COLO668 (cell line): ENCODE measurements at regions not wholly inside any gene's neighbourhood (a gene's known extent, or its start where the extent isn't known, plus 50 kb on each side); places are given as distances from the start of the nearest gene placed in this dataset.

Experiments
- DNase-seq: peaks from one replicate; lab custom pipeline; 2025; ENCODE audit not compliant: unreplicated experiment; lab: John Stamatoyannopoulos, UW

DNA sequence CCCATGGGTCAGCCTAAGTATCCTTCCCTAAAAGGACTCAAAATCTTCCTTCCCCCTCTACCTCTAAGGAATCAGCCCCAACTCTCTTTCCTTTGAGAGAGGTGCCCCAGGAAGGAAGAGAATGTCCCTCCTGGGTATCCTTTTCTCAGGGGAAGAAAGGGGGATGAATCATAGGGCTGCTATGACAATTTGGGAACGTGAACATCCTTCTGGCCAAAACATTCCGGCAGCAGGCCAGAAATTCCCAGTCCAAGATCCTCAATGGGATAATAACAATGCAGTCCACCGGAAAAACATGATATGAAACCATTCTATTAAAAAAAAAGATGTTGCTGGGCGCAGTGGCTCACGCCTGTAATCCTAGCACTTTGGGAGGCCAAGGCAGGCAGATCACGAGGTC is 50.8 kb upstream of the CACNA2D3 start:
- no peak for DNase-seq

DNA sequence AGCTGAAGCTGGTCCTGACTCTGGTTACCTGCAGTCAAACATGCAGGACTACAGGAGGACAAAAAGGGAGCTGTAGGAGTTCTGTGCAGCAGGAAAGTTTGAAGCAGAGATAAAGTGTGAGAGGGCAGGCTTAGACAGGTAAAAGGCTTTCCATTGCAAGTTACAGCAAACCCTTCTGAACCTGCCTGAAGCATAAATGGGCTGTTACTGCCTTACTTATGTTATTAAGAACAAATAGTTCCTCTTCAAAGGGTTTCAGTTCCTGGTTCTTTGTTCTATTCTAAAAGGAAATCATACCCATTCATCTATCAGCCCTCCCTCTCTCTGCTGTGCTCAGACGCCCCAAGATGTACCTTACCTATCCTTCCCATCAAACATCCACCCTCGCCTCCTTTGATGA is 52.4 kb upstream of the CACNA2D3 start:
- DNase-seq, result no peak

DNA sequence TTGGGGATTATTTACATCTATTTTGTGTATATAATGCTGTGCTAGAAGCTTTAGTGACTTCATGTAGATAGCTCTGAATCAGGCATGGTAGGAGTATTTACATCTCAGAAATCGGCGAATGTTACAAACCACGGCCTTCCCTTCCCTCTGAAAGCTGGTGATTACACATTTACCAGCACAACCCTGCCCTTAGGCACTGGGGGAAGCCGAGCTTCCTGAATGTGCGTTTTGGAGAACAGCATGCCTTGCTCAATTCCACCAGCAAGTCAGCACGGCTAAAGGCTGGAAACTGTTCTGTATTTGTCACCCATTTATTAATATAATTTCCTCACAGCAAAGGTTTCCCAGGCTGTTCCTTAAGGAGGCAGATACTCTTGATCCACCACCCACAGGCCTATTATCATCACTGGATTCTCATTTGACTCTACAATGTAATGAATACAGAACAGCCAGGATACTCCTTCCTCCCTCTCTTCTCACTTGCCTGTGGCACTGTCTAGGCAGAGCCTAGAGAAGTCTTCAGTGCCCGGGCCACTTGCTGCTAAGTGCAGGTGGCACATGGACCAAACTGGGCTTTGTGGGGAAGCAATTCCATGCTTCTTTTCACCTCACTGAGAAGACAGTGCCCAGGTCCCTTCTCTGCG is 55.2 kb upstream of the CACNA2D3 start:
- DNase-seq, result no peak

DNA sequence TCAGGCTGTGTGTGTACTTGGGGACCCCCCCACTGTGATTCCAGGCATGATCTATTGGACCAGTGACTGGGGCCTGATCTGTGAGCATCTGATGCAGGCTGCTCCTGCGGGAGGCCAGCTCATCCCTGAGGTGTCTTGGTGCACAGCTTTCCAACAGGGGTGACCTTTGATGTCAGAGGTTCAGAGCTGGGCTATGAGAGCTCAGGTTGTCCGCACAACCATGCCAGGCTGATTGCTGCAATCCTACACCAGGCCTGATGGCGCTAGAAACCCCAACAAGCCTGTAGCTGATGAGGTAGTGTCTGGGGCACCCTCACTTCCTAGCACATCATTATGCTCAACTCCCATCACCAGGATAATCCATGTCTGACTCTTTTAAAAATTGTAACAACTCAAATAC is 56.1 kb upstream of the CACNA2D3 start:
- DNase-seq, result no peak

DNA sequence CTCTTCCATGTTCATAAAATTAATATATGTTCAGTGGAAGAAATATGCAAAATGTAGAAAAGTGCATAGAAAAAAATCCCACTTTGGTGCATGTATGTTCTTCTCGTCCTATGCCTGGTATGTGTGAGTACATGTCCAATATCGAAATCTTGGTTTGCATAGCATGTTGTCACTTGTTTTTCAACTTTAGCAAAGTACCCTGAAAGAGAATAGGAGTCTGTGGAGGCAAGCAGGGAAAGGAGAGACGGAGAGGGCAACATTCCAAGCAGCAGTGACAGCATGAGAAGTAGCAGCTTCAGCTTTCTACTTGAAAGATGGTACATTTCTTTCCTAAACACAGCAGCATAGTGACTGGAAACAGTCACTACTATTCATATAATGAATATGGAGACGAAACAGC is 56.8 kb upstream of the CACNA2D3 start:
- DNase-seq, result no peak

DNA sequence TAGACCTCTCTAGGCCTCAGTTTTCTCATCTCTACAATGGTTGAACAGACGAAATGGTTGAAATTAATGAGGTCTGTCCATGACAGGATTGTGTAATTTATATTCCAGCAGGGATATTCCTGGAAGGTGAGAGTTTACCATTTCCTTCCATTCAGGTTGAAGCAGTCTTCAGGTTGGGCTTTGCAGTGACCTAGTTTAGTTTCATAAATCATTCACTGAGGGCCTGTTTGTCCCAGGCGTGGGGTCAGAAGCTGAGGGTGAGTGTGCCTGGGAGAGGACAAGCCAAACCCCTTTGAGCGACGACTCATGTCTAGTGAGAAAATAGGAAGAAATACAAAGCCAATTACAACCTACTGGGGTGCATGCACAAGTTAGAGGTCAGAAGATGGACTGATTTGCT is 57.2 kb upstream of the CACNA2D3 start:
- DNase-seq, result no peak

DNA sequence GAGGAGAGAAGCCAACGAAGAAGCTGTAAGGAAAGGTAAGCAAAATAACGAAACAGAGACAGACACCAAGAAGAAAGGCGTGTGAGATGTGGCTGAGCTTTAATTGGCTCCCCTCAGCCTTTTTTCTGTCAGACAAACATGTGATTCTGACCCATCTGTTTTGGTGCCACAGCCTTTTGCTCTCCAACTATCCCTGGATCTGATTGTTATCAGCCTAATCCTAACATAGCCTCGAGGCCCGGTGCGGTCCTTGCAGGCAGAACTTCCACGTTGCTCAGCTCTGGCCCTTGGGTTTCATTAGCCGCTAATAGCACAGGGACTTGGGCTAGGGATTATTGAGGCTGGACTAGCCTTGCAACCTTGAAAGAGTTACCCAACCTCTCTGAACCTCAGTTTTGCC is 57.9 kb upstream of the CACNA2D3 start:
- no peak for DNase-seq

DNA sequence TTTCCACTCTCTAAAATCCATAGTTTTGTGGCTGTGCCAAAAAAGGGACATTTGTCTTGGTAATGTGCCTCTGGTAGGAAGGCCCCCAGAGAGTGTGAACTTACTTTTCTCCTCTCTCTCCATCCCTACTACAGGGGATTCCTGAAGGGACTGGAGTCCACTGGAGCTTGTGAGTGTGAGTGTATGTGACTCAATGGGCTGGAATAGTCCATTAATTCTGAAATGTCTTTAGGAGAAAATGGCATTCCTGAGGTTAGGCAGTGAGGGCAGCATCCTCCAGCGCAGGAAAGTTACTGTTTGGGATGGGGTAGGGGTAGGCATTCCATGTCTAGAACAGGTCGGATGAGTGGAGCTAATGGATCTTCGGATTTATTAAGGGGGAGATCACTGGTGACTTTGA is 59.8 kb upstream of the CACNA2D3 start:
- no peak for DNase-seq

DNA sequence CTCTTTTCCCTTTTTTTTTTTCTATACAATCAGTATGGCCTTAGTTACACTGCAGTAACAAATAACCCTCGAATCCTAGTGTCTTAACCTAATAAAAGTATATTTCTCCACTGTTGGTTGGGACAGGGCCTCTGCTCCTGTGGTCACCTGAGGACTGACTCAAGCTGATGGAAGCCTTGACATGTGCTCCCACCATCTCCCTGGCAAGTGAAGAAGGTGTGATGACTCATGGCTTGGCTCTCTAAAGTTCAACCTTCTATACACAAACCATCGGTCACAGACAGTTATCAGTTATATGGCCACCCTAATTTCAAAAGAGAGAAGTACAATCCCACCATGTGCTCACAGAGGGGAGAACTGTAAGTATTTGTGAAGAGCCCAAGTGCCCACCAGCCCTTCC is 65.8 kb upstream of the CACNA2D3 start:
- no peak for DNase-seq

DNA sequence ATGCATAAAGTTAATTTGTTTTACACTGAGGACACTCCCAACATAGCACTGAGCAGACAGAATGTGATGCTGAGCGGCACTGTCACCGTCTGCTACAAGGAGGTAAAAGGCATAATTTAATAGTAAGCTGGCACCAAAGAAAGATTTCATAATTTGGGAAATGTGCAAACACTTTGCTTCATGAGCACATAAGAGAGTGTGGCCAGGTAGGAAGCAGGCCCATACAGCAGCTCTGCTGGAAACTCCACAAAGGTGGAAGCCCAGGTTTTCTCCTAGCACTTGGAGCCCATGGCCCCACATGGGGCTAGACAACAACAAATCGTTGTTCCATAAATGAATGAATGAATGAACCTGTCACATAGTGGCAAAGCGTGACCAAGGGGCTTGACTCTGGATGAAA is 68.5 kb upstream of the CACNA2D3 start:
- no peak for DNase-seq

DNA sequence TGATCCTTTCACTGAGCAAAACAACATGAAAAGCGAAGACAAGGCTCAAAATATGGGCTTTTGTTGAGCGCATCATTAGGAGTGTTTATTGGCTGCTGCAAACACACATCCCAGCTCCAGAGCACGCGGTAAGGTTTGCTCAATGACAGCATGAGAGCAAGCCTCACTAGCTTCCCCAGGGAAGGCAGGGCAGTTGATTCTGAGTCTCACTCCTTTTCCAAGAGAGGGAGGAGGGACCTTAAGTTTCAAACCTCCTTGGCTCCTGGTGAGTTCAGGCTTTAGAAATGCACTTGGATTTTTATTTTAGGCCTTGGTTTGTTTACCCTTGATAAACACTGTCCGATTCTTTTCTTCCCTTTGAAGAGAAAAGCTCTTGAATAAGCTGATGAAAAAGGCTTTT is 69.1 kb upstream of the CACNA2D3 start:
- DNase-seq, result no peak

DNA sequence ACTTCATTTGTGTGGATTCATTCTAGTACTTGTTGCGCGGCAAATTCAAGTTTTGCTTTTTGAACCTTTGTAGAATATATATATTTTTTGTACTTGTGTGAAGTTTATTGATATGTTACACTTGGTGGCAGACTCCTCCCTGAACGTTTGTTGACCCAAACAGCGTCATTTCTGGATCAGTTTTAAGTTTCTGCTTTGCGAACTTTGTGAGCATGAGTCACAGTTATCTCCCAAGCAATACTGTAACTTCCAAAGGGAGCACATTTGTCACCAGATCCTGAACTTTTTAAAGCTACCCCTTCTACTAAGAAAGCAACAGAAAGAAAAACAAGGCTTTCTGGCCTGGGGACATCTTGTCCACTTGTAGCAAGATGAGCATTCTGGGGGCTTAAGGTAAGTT is 74.8 kb upstream of the CACNA2D3 start:
- no peak for DNase-seq

DNA sequence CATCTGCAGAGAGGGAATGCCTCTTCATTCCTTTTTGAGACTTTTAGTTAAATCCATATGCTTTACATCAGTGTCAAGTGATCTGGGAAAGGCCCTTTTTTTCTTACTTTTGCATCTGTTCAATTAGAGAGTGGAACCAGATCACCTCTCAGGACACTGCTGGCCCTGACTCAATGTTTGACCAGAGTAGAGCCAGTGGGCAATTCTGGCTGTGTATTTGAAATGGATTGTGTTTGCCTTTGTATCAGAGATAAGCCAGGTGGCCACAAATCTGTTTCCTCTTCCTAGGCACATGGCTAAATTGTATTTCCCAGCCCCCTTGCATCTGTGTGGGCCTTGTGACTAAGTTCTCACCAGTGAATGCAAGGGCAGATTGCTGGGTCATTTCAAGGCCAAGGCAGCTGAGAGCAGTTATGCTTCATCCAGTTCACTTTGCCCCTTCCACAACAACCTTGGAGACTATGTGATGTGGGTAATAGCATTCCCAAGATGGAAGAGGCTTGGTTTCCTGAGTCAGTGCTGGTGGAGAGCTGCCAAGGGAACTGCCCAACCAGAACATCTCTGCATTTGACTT is 75.6 kb upstream of the CACNA2D3 start:
- no peak for DNase-seq

DNA sequence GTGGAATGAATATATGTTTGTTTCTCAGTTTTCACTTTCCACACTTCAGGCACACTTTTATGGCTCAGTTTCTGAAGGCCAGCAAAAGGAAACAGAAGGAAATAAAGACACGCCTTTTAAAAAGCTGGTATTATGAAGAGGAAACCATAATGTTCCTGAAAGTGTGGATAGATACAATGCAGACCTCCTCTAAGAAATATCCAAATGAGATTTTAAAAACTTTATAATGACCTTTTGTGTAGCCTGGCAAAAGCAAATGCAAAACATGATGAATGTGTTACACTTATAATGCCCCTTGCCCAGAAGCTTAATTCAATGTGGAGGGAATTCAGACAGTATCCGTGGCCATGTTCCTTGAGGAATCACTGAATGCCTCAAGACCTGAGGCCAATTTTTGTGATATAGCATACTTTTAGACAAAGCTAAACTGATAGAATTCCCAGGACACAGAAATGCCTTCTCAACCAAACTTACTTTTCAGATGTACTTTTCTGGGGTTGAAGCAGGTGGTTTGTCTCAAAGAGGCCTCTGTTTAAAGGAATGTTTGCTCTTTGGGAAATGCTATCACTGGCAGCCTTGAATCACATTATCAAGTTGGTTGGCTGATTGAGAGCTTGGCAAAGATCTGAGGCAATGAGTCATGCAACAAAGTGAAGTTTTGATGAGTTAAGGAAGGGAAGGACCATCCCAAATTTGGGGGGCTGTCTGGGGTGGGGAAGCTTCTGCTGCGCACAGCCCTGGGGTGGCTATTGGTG is 77.1 kb upstream of the CACNA2D3 start:
- DNase-seq, result no peak

DNA sequence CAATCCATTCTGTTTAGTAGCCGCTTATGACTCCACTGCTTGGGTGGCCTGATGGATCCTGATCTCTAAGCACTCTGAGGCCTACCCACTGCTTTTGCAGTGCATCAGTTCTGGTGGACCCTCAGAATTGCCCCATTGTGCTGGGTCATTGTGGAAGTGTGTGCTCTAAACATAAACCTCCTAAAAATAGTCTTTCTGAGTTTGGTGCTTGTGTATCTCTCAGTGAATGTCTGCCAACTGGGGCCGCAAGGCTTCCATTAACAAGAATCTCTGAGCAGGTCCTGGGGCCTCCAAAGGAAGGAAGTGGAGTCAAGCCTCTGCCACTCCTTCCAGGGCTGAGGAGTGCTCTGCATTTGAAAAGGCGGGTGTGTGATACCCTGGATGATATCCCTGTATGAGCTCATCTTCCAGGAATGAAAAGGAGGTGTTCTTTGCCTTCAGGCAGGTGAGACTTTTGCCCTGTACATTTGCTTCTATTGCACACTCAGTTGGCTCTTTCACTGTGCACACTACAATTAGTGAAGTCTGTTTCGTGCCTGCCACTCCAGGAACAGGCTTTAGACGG is 80.0 kb upstream of the CACNA2D3 start:
- DNase-seq, result no peak

DNA sequence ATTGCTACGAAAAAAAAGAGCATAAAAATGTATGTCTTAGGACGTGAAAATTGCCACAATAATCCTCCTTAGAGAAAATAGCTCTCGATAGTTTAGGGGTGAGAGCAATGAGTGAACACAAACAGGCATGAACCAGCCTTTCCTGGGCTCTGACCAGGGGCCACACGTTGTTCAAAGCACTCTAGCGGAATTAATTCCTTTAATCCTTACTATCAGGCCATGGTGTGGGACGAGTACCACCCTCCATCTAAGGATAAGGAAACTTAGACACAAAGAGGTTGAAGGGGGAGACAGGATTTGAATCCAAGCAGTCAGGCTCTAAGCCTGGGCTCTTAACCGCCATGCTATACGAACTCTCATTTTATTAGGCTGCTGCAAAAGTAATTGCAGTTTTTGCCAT is 81.9 kb upstream of the CACNA2D3 start:
- no peak for DNase-seq

DNA sequence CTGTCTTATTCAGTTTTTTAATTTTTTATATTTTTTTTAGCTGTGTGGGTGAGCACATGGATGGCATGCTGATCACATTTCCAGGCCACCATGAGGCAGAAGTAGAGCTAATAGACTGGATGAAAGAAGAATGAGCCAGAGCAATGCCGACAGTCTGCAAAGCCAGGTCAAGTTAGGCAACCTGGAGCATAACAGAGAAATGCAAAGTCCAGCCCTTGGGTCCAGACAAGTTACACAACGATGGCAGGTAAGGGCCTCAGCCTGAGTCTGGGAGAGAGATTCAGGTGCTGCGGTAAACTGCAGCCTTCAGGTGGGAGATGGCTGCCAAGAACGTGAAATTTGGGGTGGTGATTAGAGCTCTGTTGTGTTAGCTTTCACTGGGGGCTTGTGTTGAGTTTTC is 84.0 kb upstream of the CACNA2D3 start:
- DNase-seq, result no peak

DNA sequence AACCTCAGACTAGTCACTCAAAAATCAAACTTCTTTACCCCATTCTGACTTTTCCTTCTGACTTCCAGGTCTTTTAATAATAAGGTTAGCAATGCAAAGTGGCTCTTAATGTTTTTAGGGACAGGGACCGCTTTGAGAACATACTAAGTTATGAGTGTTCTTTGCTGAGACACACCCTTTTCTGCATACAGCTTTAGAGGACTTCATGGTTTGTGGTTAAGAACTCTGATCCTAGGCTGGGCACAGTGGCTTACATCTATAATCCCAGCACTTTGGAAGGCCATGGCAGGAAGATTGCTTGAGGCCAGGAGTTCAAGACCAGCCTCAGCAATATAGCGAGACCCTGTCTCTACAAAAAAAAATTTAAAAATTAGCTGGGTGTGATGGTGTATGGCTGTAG is 85.8 kb upstream of the CACNA2D3 start:
- no peak for DNase-seq

DNA sequence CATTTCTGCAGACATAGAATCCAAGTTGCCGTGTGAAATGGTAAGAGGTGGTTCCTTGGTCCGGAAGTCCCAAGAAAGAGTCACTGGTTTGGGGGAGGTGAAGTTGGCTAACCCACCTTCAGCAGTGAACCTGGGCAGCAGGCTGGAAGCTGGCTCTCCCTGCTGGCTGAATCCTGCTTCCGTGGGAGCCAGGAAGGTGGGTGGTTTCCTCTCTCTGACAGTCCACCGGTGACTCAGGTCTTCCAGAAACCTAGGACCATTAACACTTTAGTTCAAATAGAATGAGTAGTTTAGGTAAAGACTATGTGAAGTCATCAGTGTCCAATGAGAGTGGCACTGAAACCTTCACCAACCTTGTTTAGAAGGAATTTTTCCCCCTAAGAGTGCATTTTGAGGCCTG is 87.4 kb upstream of the CACNA2D3 start:
- DNase-seq, result no peak

DNA sequence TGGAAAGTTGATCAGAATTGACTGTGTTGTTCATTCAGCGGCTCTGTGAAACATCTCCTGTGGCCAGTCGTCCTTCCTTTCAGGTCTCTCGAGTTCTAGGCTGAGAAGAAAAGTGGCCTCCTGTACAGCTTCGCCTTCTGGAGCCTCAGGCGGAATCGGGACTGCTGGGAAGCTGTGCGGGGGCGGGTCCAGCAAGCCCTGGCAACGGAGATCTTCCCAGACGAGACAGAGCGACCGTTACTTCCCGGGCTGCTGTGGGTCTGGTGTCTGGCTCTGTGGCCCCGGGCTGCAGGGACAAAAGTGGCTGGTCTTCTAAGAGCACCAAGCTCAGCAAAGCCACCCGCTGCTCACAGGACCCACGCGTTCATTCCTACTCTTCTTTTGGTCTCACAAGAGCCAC is 88.6 kb upstream of the CACNA2D3 start:
- DNase-seq, result no peak

DNA sequence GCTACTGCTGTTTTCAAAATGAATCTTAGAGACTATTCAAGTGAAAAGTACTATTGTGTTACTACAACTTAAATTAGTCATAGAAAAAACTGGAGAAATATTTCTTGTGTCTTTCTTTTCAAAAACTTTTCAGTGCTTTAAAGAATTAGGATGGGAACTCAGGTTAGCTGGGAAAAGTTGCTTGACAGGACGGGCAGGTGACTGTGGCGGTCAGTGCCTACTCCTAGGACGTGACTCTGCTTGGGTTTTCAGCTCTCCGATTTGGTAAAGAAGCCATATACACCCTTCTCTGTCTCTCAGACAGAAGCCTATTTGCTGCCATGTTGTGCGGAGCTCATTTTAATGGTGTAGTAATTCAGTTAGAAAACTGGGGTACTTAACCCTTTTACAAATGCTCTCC is 89.8 kb upstream of the CACNA2D3 start:
- DNase-seq, result no peak

DNA sequence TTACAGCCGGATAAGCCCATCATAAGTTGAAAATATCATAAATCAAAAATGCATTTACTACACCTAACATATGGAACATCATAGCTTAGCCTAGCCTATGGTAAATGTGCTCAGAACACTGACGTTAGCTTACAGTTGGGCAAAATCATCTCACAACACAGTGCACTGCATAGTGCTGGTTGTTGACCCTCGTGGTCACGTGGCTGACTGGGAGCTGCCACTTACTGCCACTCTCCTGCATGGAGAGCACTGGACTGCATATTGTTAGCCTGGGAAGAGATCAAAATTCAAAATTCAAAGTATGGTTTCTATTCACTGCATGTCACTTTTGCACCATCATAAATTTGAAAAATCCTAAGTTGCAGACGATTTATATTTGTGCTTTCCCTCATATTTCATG is 94.0 kb upstream of the CACNA2D3 start:
- DNase-seq, result no peak
